ENCODE measurements at regions not wholly inside any gene's neighbourhood (a gene's known extent, or its start where the extent isn't known, plus 50 kb on each side); places are given as distances from the start of the nearest gene placed in this dataset.

- H4K5ac ChIP-seq (ENCODE audit: insufficient read length, low read depth, low read length): no peak overlapping the region
- H3K79me2 ChIP-seq (ENCODE audit: insufficient read depth, low read length): no peaks in the 10 kb centered on the region
- no peaks in the 10 kb centered on the region for H3K9me3 ChIP-seq (ENCODE audit: control insufficient read depth, low read depth, low read length)
- Mint-ChIP-seq H3K4me3 (no peak overlapping the region), H3K4me1 (peaks cover 3 to 16% of the 10 kb centered on the region in 2 experiments), H3K27ac (no peak overlapping the region), H3K27me3 (ENCODE audit: low read depth) (no peaks in the 10 kb centered on the region), H3K36me3 (ENCODE audit: insufficient read depth in 1 of 3, low read depth in 3 of 3) (no peaks in the 10 kb centered on the region), H3K9me3 (no peaks in the 10 kb centered on the region)
- H2BK15ac ChIP-seq (ENCODE audit: low read depth, low read length): no peak overlapping the region
- no peak overlapping the region for H3K14ac ChIP-seq (ENCODE audit: insufficient read depth, low read length)
- no peak overlapping the region for H3K27ac ChIP-seq (ENCODE audit: insufficient read length, low read depth, low read length)
- no peaks in the 10 kb centered on the region for H3K27me3 ChIP-seq (ENCODE audit: insufficient read depth, low read length)
- no peaks in the 10 kb centered on the region for H4K20me1 ChIP-seq (ENCODE audit: control insufficient read depth, insufficient read depth, insufficient read length)
- no peak overlapping the region for H3K4me2 ChIP-seq (ENCODE audit: insufficient read depth, insufficient read length, low read length)
- H3T11ph ChIP-seq (ENCODE audit: low read length): no peak overlapping the region
- H3K79me1 ChIP-seq (ENCODE audit: insufficient read depth, low read depth, low read length, poor library complexity, severe bottlenecking): no peaks in the 10 kb centered on the region
- TF ChIP-seq CTCF (conservative IDR thresholded peaks at IDR 0.05): no peak
- no peak overlapping the region for H4K8ac ChIP-seq (replicated peaks; ENCODE audit: insufficient read length, low read depth, low read length)
- no peak overlapping the region for H3K4ac ChIP-seq (ENCODE audit: low read depth, low read length)
- no peaks in the 10 kb centered on the region for H3K23me2 ChIP-seq (ENCODE audit: insufficient read length, low read depth, low read length, poor library complexity, severe bottlenecking)
- H4K91ac ChIP-seq (ENCODE audit: insufficient read length, low read depth, low read length): no peak overlapping the region
- H3K9ac ChIP-seq (ENCODE audit: extremely low read depth, insufficient read length, low read length): no peak overlapping the region
- H2BK120ac ChIP-seq (ENCODE audit: low read depth, low read length, poor library complexity, severe bottlenecking): no peak overlapping the region
- no peaks in the 10 kb centered on the region for H3K4me1 ChIP-seq (ENCODE audit: insufficient read depth, low read length)
- H2AK5ac ChIP-seq (ENCODE audit: insufficient read length, low read length): no peak overlapping the region
- no peak overlapping the region for H3K23ac ChIP-seq (ENCODE audit: insufficient read length, low read depth, low read length)
- H2AFZ ChIP-seq (ENCODE audit: low read length): no peak overlapping the region
- H2BK20ac ChIP-seq (ENCODE audit: low read depth, low read length, poor library complexity, severe bottlenecking): no peak overlapping the region
- no CpG with 5 or more reads among the region's 6 CpGs for WGBS (ENCODE audit: extremely low coverage, insufficient read length, low lambda C conversion rate)
- H3K18ac ChIP-seq (ENCODE audit: insufficient read length, low read depth, low read length): no peak overlapping the region
- H2BK5ac ChIP-seq (ENCODE audit: insufficient read length, low read length): no peak overlapping the region
- no peak overlapping the region for H3K56ac ChIP-seq (ENCODE audit: insufficient read length, low read depth, low read length)
- no peak for DNase-seq
- H2BK12ac ChIP-seq (ENCODE audit: insufficient read length, low read depth, low read length): no peak overlapping the region
Measured at GRCh38 chr6:16852671-16853070, 91.4 kb upstream of the ATXN1 start.
